Endodermal cell (in vitro differentiated cells): ENCODE measurements at regions not wholly inside any gene's neighbourhood (a gene's known extent, or its start where the extent isn't known, plus 50 kb on each side); places are given as distances from the start of the nearest gene placed in this dataset.

Experiments used
- DNase-seq: peaks from one replicate; pipeline ENCODE4 v3.0.0-alpha.2; 2017
- H3K27ac ChIP-seq: 2 replicates; pipeline ENCODE4 v1.5.1; 2013; ENCODE audit warnings: mild to moderate bottlenecking, low read depth, low read length, moderate library complexity
- H3K27me3 ChIP-seq: 2 replicates; pipeline ENCODE4 v1.6.1; 2013; ENCODE audit warnings: mild to moderate bottlenecking, low read length, moderate library complexity; ENCODE audit not compliant: insufficient read depth, control insufficient read depth, poor library complexity, severe bottlenecking
- H3K36me3 ChIP-seq: 2 replicates; pipeline ENCODE4 v1.7.0; 2013; ENCODE audit warnings: mild to moderate bottlenecking, low read length, moderate library complexity; ENCODE audit not compliant: control insufficient read depth, insufficient read depth
- H3K4me1 ChIP-seq: one replicate; pipeline ENCODE4 v1.7.0; 2013; ENCODE audit warnings: low read length; ENCODE audit not compliant: control insufficient read depth, insufficient read depth
- H3K4me3 ChIP-seq: 2 replicates; pipeline ENCODE4 v1.5.1; 2013; ENCODE audit warnings: mild to moderate bottlenecking, low read length, moderate library complexity
- H3K9ac ChIP-seq: 2 replicates; pipeline ENCODE4 v1.6.1; 2013; ENCODE audit warnings: mild to moderate bottlenecking, low read length, moderate library complexity; ENCODE audit not compliant: poor library complexity, severe bottlenecking; ENCODE audit errors: extremely low read depth
- H3K9me3 ChIP-seq: 2 replicates; pipeline ENCODE4 v1.6.1; 2013; ENCODE audit warnings: mild to moderate bottlenecking, low read length, moderate library complexity; ENCODE audit not compliant: control insufficient read depth
- H3K27ac Mint-ChIP-seq: 2 replicates; pipeline ENCODE4 v1.8.0; 2020; ENCODE audit warnings: mixed read lengths
- H3K27me3 Mint-ChIP-seq: 2 replicates; pipeline ENCODE4 v1.8.0; 2021; ENCODE audit warnings: mild to moderate bottlenecking, mixed read lengths; ENCODE audit not compliant: insufficient read depth
- H3K36me3 Mint-ChIP-seq: 2 replicates; pipeline ENCODE4 v1.8.0; 2020; ENCODE audit warnings: low read depth, mixed read lengths
- H3K4me1 Mint-ChIP-seq: 2 replicates; pipeline ENCODE4 v1.8.0; 2020; ENCODE audit warnings: mixed read lengths
- H3K4me3 Mint-ChIP-seq: 2 replicates; pipeline ENCODE4 v1.8.0; 2020; ENCODE audit warnings: mild to moderate bottlenecking, moderate library complexity, mixed read lengths
- H3K9me3 Mint-ChIP-seq: 2 replicates; pipeline ENCODE4 v1.8.0; 2020; ENCODE audit warnings: mild to moderate bottlenecking, mixed read lengths
- CTCF ChIP-seq: fragments of 200-600 bp; sonication (generic); conservative IDR thresholded peaks from 2 replicates; pipeline ENCODE4 v1.5.0; 2021; ENCODE audit warnings: antibody characterized with exemption, mild to moderate bottlenecking
- WGBS, 2 experiments: methylation state at CpG; one replicate each; pipeline versions ENCODE4 v1.1.5 to v1.1.7; 2013; ENCODE audit warnings: missing lambda C conversion rate in 2 of 2, mixed read lengths in 1 of 2; ENCODE audit not compliant: insufficient coverage in 1 of 2, insufficient read length in 1 of 2; 5-methylcytosine and 5-hydroxymethylcytosine counted together

- no peak overlapping the region for H3K27ac Mint-ChIP-seq
- no peaks in the 10 kb centered on the region for H3K9me3 ChIP-seq
- no peaks in the 10 kb centered on the region for H3K9me3 Mint-ChIP-seq
- H3K36me3 Mint-ChIP-seq: no peaks in the 10 kb centered on the region
- no peaks in the 10 kb centered on the region for H3K4me1 ChIP-seq
- no peaks in the 10 kb centered on the region for H3K36me3 ChIP-seq
- DNase-seq: no peak
- no peak overlapping the region for H3K27ac ChIP-seq
- H3K9ac ChIP-seq: no peak overlapping the region
- no peak overlapping the region for H3K4me3 ChIP-seq
- no peak for TF ChIP-seq CTCF
- H3K4me3 Mint-ChIP-seq: no peak overlapping the region
- H3K4me1 Mint-ChIP-seq: peaks cover 17% of the 10 kb centered on the region
- no peaks in the 10 kb centered on the region for H3K27me3 ChIP-seq
- H3K27me3 Mint-ChIP-seq: no peaks in the 10 kb centered on the region
These were observed 57.8 kb upstream of the PNRC1 start for GRCh38 chr6:89022798-89023197.

- H3K36me3 ChIP-seq: no peaks in the 10 kb centered on the region
- H3K4me1 ChIP-seq: no peaks in the 10 kb centered on the region
- DNase-seq: peak; percentile 88
- no peaks in the 10 kb centered on the region for H3K36me3 Mint-ChIP-seq
- H3K27me3 Mint-ChIP-seq: no peaks in the 10 kb centered on the region
- no peaks in the 10 kb centered on the region for H3K27me3 ChIP-seq
- TF ChIP-seq CTCF: no peak
- no peak overlapping the region for H3K4me3 ChIP-seq
- peak overlapping the region; percentile 64 for H3K27ac Mint-ChIP-seq
- H3K4me1 Mint-ChIP-seq: peaks cover 17% of the 10 kb centered on the region
- H3K9me3 ChIP-seq: no peaks in the 10 kb centered on the region
- H3K4me3 Mint-ChIP-seq: no peak overlapping the region
- WGBS, 2 experiments: 62 to 72% methylated on average over 3 to 4 of the region's 4 CpGs
- H3K9me3 Mint-ChIP-seq: no peaks in the 10 kb centered on the region
- H3K9ac ChIP-seq: no peak overlapping the region
- peak overlapping the region; percentile 32 for H3K27ac ChIP-seq
These were observed 58.2 kb upstream of the RNGTT start for GRCh38 chr6:89021629-89022028.

- no peak overlapping the region for H3K9ac ChIP-seq
- no peak for TF ChIP-seq CTCF
- H3K27me3 Mint-ChIP-seq: no peaks in the 10 kb centered on the region
- no peak overlapping the region for H3K27ac Mint-ChIP-seq
- WGBS, 2 experiments: 80 to 98% methylated on average over 1 to 2 of the region's 2 CpGs
- H3K4me1 Mint-ChIP-seq: no peaks in the 10 kb centered on the region
- H3K9me3 ChIP-seq: no peaks in the 10 kb centered on the region
- H3K4me1 ChIP-seq: no peaks in the 10 kb centered on the region
- H3K9me3 Mint-ChIP-seq: peaks cover 5% of the 10 kb centered on the region
- no peaks in the 10 kb centered on the region for H3K27me3 ChIP-seq
- no peaks in the 10 kb centered on the region for H3K36me3 Mint-ChIP-seq
- H3K4me3 Mint-ChIP-seq: no peak overlapping the region
- H3K27ac ChIP-seq: no peak overlapping the region
- DNase-seq: no peak
- no peaks in the 10 kb centered on the region for H3K36me3 ChIP-seq
- no peak overlapping the region for H3K4me3 ChIP-seq
These were observed 52.6 kb upstream of the RNGTT start for GRCh38 chr6:89015971-89016370.
